ENCODE measurements at regions not wholly inside any gene's neighbourhood (a gene's known extent, or its start where the extent isn't known, plus 50 kb on each side); places are given as distances from the start of the nearest gene placed in this dataset.

- DNase-seq (ENCODE audit: extremely low spot score, unreplicated experiment), result no peak
- Mint-ChIP-seq H3K27ac (ENCODE audit: unreplicated experiment) (no peak overlapping the region), H3K9me3 (ENCODE audit: unreplicated experiment) (no peaks in the 10 kb centered on the region), H3K27me3 (ENCODE audit: unreplicated experiment) (no peaks in the 10 kb centered on the region), H3K36me3 (ENCODE audit: unreplicated experiment) (no peaks in the 10 kb centered on the region), H3K4me1 (ENCODE audit: unreplicated experiment) (peaks cover 2% of the 10 kb centered on the region), H3K4me3 (ENCODE audit: unreplicated experiment) (no peak overlapping the region)
- no peak for TF ChIP-seq CTCF (IDR thresholded peaks at IDR 0.05)
Observed at GRCh38 chr3:17845026-17845812, 102.8 kb upstream of the TBC1D5 start.

GRCh38 chr3:17844236-17844635 lies 101.8 kb upstream of the TBC1D5 start:
- Mint-ChIP-seq H3K27me3 (ENCODE audit: unreplicated experiment) (no peaks in the 10 kb centered on the region), H3K27ac (ENCODE audit: unreplicated experiment) (no peak overlapping the region), H3K36me3 (ENCODE audit: unreplicated experiment) (no peaks in the 10 kb centered on the region), H3K9me3 (ENCODE audit: unreplicated experiment) (no peaks in the 10 kb centered on the region), H3K4me3 (ENCODE audit: unreplicated experiment) (no peak overlapping the region), H3K4me1 (ENCODE audit: unreplicated experiment) (peaks cover 2% of the 10 kb centered on the region)
- TF ChIP-seq CTCF (IDR thresholded peaks at IDR 0.05), result no peak
- no peak for DNase-seq (ENCODE audit: extremely low spot score, unreplicated experiment)

- H3K27me3 Mint-ChIP-seq (ENCODE audit: unreplicated experiment), result peaks cover 11% of the 10 kb centered on the region
- no peak overlapping the region for H3K27ac Mint-ChIP-seq (ENCODE audit: unreplicated experiment)
- TF ChIP-seq CTCF (IDR thresholded peaks at IDR 0.05), result peak; percentile 99
- H3K4me3 Mint-ChIP-seq (ENCODE audit: unreplicated experiment), result no peak overlapping the region
- H3K4me1 Mint-ChIP-seq (ENCODE audit: unreplicated experiment), result peaks cover 2% of the 10 kb centered on the region
- H3K9me3 Mint-ChIP-seq (ENCODE audit: unreplicated experiment), result no peaks in the 10 kb centered on the region
- H3K36me3 Mint-ChIP-seq (ENCODE audit: unreplicated experiment), result no peaks in the 10 kb centered on the region
- peak; percentile 91 for DNase-seq (ENCODE audit: extremely low spot score, unreplicated experiment)
Observed at GRCh38 chr3:17841190-17841828, 98.9 kb upstream of the TBC1D5 start.

- no peak overlapping the region for H3K27ac Mint-ChIP-seq (ENCODE audit: unreplicated experiment)
- no peak for DNase-seq (ENCODE audit: extremely low spot score, unreplicated experiment)
- no peak for TF ChIP-seq CTCF (IDR thresholded peaks at IDR 0.05)
- no peak overlapping the region for H3K4me3 Mint-ChIP-seq (ENCODE audit: unreplicated experiment)
- peaks cover 14% of the 10 kb centered on the region for H3K27me3 Mint-ChIP-seq (ENCODE audit: unreplicated experiment)
- peaks cover 2% of the 10 kb centered on the region for H3K4me1 Mint-ChIP-seq (ENCODE audit: unreplicated experiment)
- H3K9me3 Mint-ChIP-seq (ENCODE audit: unreplicated experiment), result no peaks in the 10 kb centered on the region
- no peaks in the 10 kb centered on the region for H3K36me3 Mint-ChIP-seq (ENCODE audit: unreplicated experiment)
Observed at GRCh38 chr3:17840651-17841050, 98.2 kb upstream of the TBC1D5 start.

GRCh38 chr3:17840126-17840525 lies 97.7 kb upstream of the TBC1D5 start:
- Mint-ChIP-seq H3K27ac (ENCODE audit: unreplicated experiment) (no peak overlapping the region), H3K27me3 (ENCODE audit: unreplicated experiment) (peaks cover 14% of the 10 kb centered on the region), H3K36me3 (ENCODE audit: unreplicated experiment) (no peaks in the 10 kb centered on the region), H3K4me1 (ENCODE audit: unreplicated experiment) (peaks cover 2% of the 10 kb centered on the region), H3K9me3 (ENCODE audit: unreplicated experiment) (no peaks in the 10 kb centered on the region), H3K4me3 (ENCODE audit: unreplicated experiment) (no peak overlapping the region)
- TF ChIP-seq CTCF (IDR thresholded peaks at IDR 0.05), result no peak
- DNase-seq (ENCODE audit: extremely low spot score, unreplicated experiment), result no peak
